Activated naive CD8-positive, alpha-beta T cell treated with anti-CD3 and anti-CD28 coated beads, Interleukin-2, amount 10 ng/mL, durations not matched to agents 7 days and 5 days (primary cell): ENCODE measurements at regions not wholly inside any gene's neighbourhood (a gene's known extent, or its start where the extent isn't known, plus 50 kb on each side); places are given as distances from the start of the nearest gene placed in this dataset.
"Not testable (repeated sequence)": the region's sequence is repeated elsewhere in the genome, so short reads cannot be mapped to it uniquely, and the experiment has no call there.

Source experiments
- ATAC-seq: fragments of 150-1000 bp; cut with Tn5 transposase; one replicate; pipeline ENCODE4 v1.10.0; 2021; ENCODE audit warnings: low read depth, moderate library complexity
- POLR2A ChIA-PET: fragments of 350-600 bp; sonication (Branson Sonifier 250); formaldehyde crosslinking; loops from one replicate; lab custom pipeline; 2021; ENCODE audit warnings: antibody characterized with exemption; lab: Charles Lee
- DNase-seq: peaks from one replicate; pipeline ENCODE4 v3.0.0; 2021
- H3K27ac Mint-ChIP-seq: one replicate; pipeline ENCODE4 v1.8.0; 2022; ENCODE audit warnings: mild to moderate bottlenecking, mixed read lengths
- H3K27me3 Mint-ChIP-seq: one replicate; pipeline ENCODE4 v1.8.0; 2022; ENCODE audit warnings: mild to moderate bottlenecking, moderate library complexity, mixed read lengths
- H3K36me3 Mint-ChIP-seq: one replicate; pipeline ENCODE4 v1.8.0; 2021; ENCODE audit warnings: mild to moderate bottlenecking, mixed read lengths
- H3K4me1 Mint-ChIP-seq: one replicate; pipeline ENCODE4 v1.8.0; 2021; ENCODE audit warnings: mixed read lengths
- H3K4me3 Mint-ChIP-seq: one replicate; pipeline ENCODE4 v1.8.0; 2022; ENCODE audit warnings: mild to moderate bottlenecking, moderate library complexity, mixed read lengths
- H3K9me3 Mint-ChIP-seq: one replicate; pipeline ENCODE4 v1.8.0; 2021; ENCODE audit warnings: mixed read lengths

DNA sequence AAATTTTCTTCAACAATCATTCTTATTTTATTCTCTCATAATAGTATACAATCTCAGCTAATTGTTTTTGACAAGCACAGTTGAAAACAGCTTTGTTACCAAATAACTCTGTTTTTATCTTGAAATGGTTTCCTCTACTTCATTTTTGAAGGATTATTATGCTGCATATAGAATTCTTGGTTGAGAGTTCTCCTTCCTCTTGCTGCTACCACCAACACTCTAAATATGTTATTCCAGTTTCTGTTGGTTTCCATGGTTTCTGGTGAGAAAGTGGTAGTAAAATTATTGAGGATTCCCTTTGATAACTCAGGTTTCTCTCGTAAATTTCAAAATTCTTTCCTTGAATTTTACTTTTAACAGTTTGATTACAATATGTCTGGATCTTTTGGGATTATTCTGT lies 1725.9 kb downstream of the PCDH9 start:
- Mint-ChIP-seq H3K27me3 (no peaks in the 10 kb centered on the region), H3K4me3 (no peak overlapping the region), H3K9me3 (peaks cover 7% of the 10 kb centered on the region), H3K27ac (no peak overlapping the region), H3K36me3 (no peaks in the 10 kb centered on the region), H3K4me1 (no peaks in the 10 kb centered on the region)
- ATAC-seq (no peak), DNase-seq (no peak)
- POLR2A ChIA-PET, result no interaction called here

DNA sequence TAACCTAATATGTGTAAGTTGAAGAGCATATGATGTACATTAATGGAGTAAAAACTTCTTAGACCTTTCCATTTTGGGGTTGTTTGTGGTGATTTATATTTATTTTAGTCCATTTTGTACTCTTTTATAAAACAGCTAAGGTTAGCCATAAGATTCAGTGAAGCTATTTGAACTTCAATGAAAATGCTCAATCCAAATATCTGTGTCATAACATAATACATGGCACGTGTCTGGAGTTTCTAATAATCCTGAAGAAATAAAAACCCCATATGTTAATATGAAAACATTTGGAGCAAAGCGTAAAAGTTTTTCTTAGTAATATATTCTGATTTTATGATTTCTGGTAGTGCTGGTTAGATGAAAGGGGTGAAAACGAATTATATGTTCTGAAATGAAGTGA lies 1729.7 kb downstream of the PCDH9 start:
- H3K27me3 Mint-ChIP-seq, result no peaks in the 10 kb centered on the region
- H3K27ac Mint-ChIP-seq, result no peak overlapping the region
- H3K4me3 Mint-ChIP-seq, result no peak overlapping the region
- ATAC-seq (no peak), DNase-seq (no peak)
- H3K4me1 Mint-ChIP-seq, result no peaks in the 10 kb centered on the region
- no peaks in the 10 kb centered on the region for H3K36me3 Mint-ChIP-seq
- peaks cover 5% of the 10 kb centered on the region for H3K9me3 Mint-ChIP-seq
- POLR2A ChIA-PET, result no interaction called here

DNA sequence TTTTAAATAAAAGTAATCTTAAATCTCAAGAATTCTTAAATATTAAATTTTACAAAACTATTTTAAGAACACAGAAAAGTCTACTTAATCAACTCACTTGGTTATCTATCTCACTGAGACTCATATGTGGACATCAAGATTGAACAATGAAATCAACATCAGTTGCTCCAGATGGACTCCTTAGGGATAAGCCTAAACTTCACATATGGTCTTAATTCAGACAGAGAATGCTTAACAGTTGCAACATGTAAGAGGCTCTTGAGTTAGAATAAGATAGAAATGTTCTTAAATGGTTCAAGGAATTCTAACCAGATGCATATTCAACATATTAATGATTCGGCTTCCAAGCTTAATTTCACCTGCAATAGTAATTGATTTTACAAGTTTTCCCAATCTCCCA lies 1730.9 kb downstream of the PCDH9 start:
- Mint-ChIP-seq H3K27ac (no peak overlapping the region), H3K27me3 (no peaks in the 10 kb centered on the region), H3K4me3 (no peak overlapping the region), H3K36me3 (no peaks in the 10 kb centered on the region), H3K9me3 (peaks cover 3% of the 10 kb centered on the region), H3K4me1 (no peaks in the 10 kb centered on the region)
- DNase-seq (no peak), ATAC-seq (no peak)
- POLR2A ChIA-PET, result no interaction called here

DNA sequence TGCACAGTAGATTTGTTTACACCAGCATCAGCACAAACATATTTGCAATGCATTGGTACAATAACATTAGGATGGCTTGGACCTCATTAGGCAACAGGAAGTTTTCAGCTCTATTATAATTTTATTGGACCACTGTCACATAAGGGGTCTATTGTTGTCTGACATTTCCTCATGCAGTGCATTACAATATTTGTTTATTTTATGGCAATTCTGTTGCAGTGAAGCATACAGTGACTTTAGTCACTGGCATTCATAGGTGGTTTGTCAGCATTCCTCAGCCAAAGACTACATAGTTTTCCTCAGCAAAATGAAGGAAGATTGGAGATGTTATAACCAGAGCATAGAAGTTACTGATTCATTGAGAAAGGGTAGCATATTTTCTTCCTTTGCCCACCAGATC lies 1732.9 kb downstream of the PCDH9 start:
- no peaks in the 10 kb centered on the region for H3K4me1 Mint-ChIP-seq
- H3K4me3 Mint-ChIP-seq, result no peak overlapping the region
- POLR2A ChIA-PET, result no interaction called here
- ATAC-seq (no peak), DNase-seq (no peak)
- no peak overlapping the region for H3K27ac Mint-ChIP-seq
- no peaks in the 10 kb centered on the region for H3K27me3 Mint-ChIP-seq
- H3K36me3 Mint-ChIP-seq, result no peaks in the 10 kb centered on the region
- H3K9me3 Mint-ChIP-seq, result no peaks in the 10 kb centered on the region

DNA sequence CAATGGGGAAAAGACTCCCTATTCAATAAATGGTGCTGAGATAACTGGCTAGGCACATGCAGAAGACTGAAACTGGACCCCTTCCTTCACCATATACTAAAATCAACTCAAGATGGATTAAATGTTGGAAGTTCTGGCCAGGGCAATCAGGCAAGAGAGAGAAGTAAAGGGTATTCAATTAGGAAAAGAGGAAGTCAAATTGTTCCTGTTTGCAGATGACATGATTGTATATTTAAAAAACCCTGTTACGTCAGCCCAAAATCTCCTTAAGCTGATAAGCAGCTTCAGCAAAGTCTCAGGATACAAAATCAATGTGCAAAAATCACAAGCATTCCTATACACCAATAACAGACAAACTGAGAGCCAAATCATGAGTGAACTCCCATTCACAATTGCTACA lies 1739.4 kb downstream of the PCDH9 start:
- DNase-seq, H3K36me3 Mint-ChIP-seq, H3K27me3 Mint-ChIP-seq, ATAC-seq, H3K27ac Mint-ChIP-seq, H3K4me3 Mint-ChIP-seq, POLR2A ChIA-PET, H3K4me1 Mint-ChIP-seq, H3K9me3 Mint-ChIP-seq: not testable (repeated sequence)

DNA sequence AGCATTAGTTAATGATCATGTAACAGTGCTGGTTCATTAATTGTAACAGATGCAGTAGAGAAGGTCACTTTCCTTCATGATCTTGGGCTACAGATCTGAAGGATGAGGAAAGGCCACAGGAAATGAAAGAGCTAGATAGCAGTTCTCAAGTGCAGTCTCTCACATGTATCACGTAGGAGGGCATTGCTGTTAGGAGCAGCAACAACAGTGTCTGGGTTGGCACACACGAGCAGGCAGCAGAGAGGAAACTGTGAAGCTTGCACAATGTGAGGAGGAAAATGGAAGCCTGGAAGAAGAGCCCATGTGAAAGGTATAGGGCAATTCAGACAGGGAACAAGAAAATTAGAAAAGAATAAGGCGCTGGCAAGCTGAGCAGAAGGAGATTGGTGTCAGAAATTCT lies 1741.5 kb downstream of the PCDH9 start:
- H3K36me3 Mint-ChIP-seq, result no peaks in the 10 kb centered on the region
- peaks cover 12% of the 10 kb centered on the region for H3K9me3 Mint-ChIP-seq
- DNase-seq (no peak), ATAC-seq (no peak)
- H3K27me3 Mint-ChIP-seq, result no peaks in the 10 kb centered on the region
- POLR2A ChIA-PET, result no interaction called here
- no peaks in the 10 kb centered on the region for H3K4me1 Mint-ChIP-seq
- no peak overlapping the region for H3K4me3 Mint-ChIP-seq
- H3K27ac Mint-ChIP-seq, result no peak overlapping the region

DNA sequence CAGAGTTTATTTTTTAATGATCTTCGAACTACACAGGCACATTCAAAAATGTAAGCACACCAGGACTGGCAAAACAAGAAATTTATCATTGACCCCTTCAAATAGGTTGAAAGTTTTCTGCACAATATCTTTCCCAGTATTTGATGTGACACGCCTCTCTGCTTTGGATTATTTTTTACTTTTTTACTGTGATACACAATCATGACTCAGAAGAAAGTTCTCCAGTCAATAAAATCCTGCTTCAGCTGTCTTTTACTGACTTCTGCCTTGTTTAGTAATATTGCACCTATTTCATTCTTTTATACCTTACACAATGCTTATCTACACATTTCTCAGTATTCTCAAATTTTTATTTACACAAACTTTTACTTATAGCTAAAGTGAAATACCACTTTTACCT lies 1750.4 kb downstream of the PCDH9 start:
- no peak overlapping the region for H3K4me3 Mint-ChIP-seq
- no peaks in the 10 kb centered on the region for H3K4me1 Mint-ChIP-seq
- DNase-seq (no peak), ATAC-seq (no peak)
- no peak overlapping the region for H3K27ac Mint-ChIP-seq
- no peaks in the 10 kb centered on the region for H3K27me3 Mint-ChIP-seq
- no peaks in the 10 kb centered on the region for H3K36me3 Mint-ChIP-seq
- peaks cover 3% of the 10 kb centered on the region for H3K9me3 Mint-ChIP-seq
- POLR2A ChIA-PET, result no interaction called here

DNA sequence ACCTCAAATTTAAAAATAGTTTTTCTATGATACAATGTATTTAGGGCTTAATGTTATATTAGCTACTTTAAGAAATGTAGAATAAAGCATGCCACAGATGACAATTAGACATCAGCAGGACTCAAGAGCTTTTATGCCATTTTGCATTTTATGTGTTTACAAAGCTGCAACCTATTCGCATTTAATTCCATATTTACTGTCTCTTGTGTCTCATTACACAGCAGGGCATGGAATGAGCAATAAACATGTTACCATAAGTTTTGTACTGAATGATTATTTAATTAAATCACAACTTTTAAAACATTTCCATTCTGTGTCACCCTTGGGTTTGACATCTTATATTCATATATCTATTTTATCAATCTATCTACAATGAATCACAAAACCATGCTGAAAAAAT lies 1756.9 kb downstream of the PCDH9 start:
- H3K36me3 Mint-ChIP-seq, result no peaks in the 10 kb centered on the region
- H3K4me3 Mint-ChIP-seq, result no peak overlapping the region
- no peak overlapping the region for H3K27ac Mint-ChIP-seq
- POLR2A ChIA-PET, result no interaction called here
- no peaks in the 10 kb centered on the region for H3K4me1 Mint-ChIP-seq
- no peaks in the 10 kb centered on the region for H3K27me3 Mint-ChIP-seq
- no peak for DNase-seq
- ATAC-seq, result no peak
- peaks cover 3% of the 10 kb centered on the region for H3K9me3 Mint-ChIP-seq

DNA sequence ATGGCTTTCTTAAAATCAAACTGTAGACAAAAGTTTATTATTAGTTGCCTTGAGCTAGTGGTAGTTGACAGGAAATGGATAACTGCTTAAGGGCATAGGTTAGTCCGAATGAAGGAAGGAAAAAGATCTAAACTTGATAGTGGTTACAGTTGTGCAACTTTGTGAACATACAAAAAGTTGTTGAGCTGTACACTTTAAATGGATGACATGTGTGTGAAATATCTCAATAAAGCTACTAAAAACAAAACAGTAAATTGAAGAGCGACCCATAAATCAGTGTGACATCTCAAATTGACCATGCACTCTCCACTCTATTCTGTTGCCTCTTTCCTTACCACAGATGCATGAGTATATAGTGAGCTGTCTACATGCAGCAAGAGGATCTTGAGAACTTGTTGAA lies 1757.8 kb downstream of the PCDH9 start:
- Mint-ChIP-seq H3K9me3 (peaks cover 3% of the 10 kb centered on the region), H3K27ac (no peak overlapping the region), H3K27me3 (no peaks in the 10 kb centered on the region), H3K4me3 (no peak overlapping the region), H3K4me1 (no peaks in the 10 kb centered on the region), H3K36me3 (no peaks in the 10 kb centered on the region)
- POLR2A ChIA-PET, result no interaction called here
- ATAC-seq (no peak), DNase-seq (no peak)

DNA sequence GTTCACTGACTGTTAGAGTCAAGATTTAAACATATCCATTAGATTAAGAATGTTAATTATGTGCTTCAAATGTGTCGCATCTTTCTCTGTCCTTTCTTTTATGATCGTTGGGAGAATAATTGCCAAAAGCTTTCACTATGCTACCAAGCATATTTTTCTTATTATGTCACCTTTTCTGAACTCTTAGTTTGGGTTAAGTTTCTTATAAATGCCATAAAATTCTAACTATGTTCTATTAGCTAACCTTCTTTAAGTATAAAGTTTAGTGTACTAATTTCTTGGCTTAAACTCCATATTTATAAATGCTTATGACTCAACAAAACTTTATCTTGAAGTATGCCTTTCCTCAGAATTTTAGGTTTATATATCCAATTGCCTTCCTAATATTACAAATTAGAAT lies 1759.4 kb downstream of the PCDH9 start:
- no peak overlapping the region for H3K27ac Mint-ChIP-seq
- peaks cover 6% of the 10 kb centered on the region for H3K9me3 Mint-ChIP-seq
- ATAC-seq (no peak), DNase-seq (no peak)
- POLR2A ChIA-PET, result no interaction called here
- no peaks in the 10 kb centered on the region for H3K36me3 Mint-ChIP-seq
- H3K4me3 Mint-ChIP-seq, result no peak overlapping the region
- H3K27me3 Mint-ChIP-seq, result no peaks in the 10 kb centered on the region
- H3K4me1 Mint-ChIP-seq, result no peaks in the 10 kb centered on the region

DNA sequence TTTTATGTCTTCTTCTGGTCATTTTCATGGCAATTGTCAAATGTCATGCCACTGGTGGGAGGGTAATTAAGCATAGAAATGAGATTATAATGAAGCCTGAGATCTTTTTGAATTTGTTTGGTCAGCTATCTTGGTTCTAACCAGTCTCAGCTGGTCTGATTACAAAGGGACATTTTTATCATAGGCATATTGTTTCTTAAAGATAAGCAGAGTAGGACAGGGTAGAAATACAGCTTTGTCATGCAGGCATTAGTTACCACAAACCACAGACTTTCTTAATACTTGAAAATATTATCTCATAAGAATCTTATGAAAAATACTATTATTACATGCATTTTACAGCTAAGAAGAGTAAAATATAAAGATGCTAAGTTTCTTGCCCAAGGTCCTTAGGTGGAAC lies 1761.5 kb downstream of the PCDH9 start:
- H3K4me3 Mint-ChIP-seq, result no peak overlapping the region
- ATAC-seq, result no peak
- no peak for DNase-seq
- no peaks in the 10 kb centered on the region for H3K4me1 Mint-ChIP-seq
- H3K27me3 Mint-ChIP-seq, result no peaks in the 10 kb centered on the region
- H3K9me3 Mint-ChIP-seq, result peaks cover 6% of the 10 kb centered on the region
- POLR2A ChIA-PET, result no interaction called here
- no peak overlapping the region for H3K27ac Mint-ChIP-seq
- H3K36me3 Mint-ChIP-seq, result no peaks in the 10 kb centered on the region

DNA sequence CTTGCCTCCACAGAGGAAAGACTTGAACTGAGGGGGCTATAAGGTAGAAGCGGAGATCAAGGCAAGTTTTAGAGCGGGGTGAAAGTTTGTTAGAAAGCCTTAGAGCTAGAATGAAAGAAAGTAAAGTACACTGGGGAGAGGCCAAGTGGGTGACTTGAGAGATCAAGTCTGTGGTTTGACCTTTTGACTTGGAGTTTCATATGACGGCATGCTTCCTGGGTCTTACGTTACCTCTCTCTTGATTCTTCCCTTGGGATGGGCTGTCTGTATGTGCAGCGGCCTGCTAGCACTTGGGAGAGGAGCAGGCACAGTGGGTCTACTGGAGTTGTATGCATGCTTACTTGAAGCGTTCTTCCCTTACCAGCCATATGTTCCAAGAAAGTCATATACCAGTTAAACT lies 1768.5 kb downstream of the PCDH9 start:
- no peaks in the 10 kb centered on the region for H3K4me1 Mint-ChIP-seq
- no peaks in the 10 kb centered on the region for H3K27me3 Mint-ChIP-seq
- H3K9me3 Mint-ChIP-seq, result peaks cover 3% of the 10 kb centered on the region
- H3K4me3 Mint-ChIP-seq, result no peak overlapping the region
- DNase-seq, result no peak
- ATAC-seq, result no peak
- H3K27ac Mint-ChIP-seq, result no peak overlapping the region
- POLR2A ChIA-PET, result no interaction called here
- no peaks in the 10 kb centered on the region for H3K36me3 Mint-ChIP-seq

DNA sequence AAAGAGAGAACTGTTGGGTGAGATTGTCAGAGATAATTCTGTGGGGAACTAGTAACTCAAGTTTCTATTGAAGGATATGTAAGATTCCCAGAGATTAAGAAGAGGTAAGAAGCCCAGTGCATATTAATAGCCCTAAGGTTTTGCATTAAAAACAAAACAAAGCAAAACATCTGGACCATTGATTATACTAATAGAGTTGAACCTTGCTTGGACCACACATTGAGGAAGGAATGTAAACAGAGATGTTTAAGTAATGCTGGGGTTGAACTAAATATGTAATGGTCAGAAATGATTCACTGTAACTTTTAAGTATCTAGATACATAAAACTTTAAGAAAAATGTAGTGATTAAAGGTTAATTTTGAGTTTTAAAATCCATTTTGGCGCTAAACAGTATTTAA lies 1770.0 kb downstream of the PCDH9 start:
- H3K27me3 Mint-ChIP-seq, result no peaks in the 10 kb centered on the region
- no peak for ATAC-seq
- no peak for DNase-seq
- peaks cover 2% of the 10 kb centered on the region for H3K9me3 Mint-ChIP-seq
- POLR2A ChIA-PET, result no interaction called here
- no peaks in the 10 kb centered on the region for H3K4me1 Mint-ChIP-seq
- H3K4me3 Mint-ChIP-seq, result no peak overlapping the region
- no peak overlapping the region for H3K27ac Mint-ChIP-seq
- no peaks in the 10 kb centered on the region for H3K36me3 Mint-ChIP-seq

DNA sequence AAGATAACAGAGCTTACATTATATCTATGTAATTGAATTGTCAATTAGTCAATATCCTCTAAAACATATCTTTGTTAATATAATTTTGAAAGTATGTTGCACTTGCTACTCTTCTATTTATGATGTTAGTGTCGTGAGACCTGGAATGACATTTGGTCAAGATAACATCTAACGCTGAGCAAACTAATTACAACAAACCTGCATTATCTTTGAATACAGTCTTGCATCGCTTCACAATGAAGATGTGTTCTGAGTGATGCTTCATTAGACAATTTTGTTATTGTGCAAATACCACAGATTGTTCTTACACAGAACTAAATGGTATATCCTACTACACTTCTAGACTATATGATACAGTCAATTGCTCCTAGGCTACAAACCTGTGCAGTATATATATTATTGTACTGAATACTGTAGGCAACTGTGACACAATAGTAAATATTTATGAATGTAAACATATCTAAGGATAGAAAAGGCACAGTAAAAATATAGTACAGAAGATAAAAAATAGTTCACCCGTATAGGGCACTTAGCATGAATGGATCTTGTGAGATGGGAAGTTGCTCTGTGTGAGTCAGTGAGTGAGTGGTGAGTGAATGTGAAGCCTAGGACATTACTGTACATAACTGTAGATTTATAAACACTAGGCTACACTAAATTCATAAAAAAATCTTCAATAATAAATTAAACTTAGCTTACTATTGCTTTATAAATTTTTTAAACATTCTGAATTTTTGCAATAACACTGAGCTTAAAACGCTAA lies 1773.8 kb downstream of the PCDH9 start:
- peaks cover 1% of the 10 kb centered on the region for H3K9me3 Mint-ChIP-seq
- DNase-seq (no peak), ATAC-seq (no peak)
- H3K27me3 Mint-ChIP-seq, result no peaks in the 10 kb centered on the region
- no peaks in the 10 kb centered on the region for H3K36me3 Mint-ChIP-seq
- POLR2A ChIA-PET, result no interaction called here
- no peak overlapping the region for H3K27ac Mint-ChIP-seq
- H3K4me3 Mint-ChIP-seq, result no peak overlapping the region
- H3K4me1 Mint-ChIP-seq, result no peaks in the 10 kb centered on the region

DNA sequence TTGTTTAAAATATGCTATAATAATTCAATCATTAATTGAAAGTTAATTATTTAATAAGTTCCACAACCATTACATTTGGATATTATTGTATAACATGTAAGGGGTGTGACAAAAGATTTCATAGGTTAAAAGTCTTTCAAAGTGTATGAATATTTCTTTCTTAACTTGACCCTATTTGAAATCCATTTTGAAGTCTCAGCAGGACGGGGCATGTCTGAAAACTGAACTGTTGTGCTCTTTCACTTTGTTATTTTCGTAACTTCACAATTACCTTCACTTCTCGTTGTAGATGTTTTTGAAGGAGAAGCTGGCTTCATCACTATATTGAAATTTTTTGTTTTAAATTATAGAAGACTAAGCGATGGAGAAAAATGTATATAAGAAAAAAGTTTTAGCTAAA lies 1775.7 kb downstream of the PCDH9 start:
- Mint-ChIP-seq H3K4me1 (no peaks in the 10 kb centered on the region), H3K36me3 (no peaks in the 10 kb centered on the region), H3K27ac (no peak overlapping the region), H3K4me3 (no peak overlapping the region), H3K9me3 (peaks cover 1% of the 10 kb centered on the region), H3K27me3 (no peaks in the 10 kb centered on the region)
- ATAC-seq, result no peak
- POLR2A ChIA-PET, result no interaction called here
- no peak for DNase-seq
